GM12878 (cell line): ENCODE measurements at regions not wholly inside any gene's neighbourhood (a gene's known extent, or its start where the extent isn't known, plus 50 kb on each side); places are given as distances from the start of the nearest gene placed in this dataset.

Experiments
- ATAC-seq: fragments of 200-7000 bp; cut with Tn5 transposase; 3 replicates; pipeline ENCODE4 v1.9.1; 2020; ENCODE audit warnings: mild to moderate bottlenecking, moderate library complexity
- BruUV-seq: library from RNA; stranded (reverse); fragments of 400-500 nt; replicated peaks from 2 replicates; lab custom pipeline; 2021; lab: Mats Ljungman, UMichigan
- CTCF ChIA-PET: fragments of 300-600 bp; sonication (Branson Sonifier 250); formaldehyde crosslinking; extraction: SDS; loops from one replicate; lab custom pipeline; 2021; ENCODE audit warnings: inconsistent platforms; lab: Yijun Ruan, JAX
- POLR2A ChIA-PET: fragments of 350-600 bp; formaldehyde crosslinking; extraction: SDS; loops from one replicate; lab custom pipeline; 2021; ENCODE audit warnings: inconsistent platforms; lab: Charles Lee
- RAD21 ChIA-PET: fragments of 300-600 bp; sonication (Branson Sonifier 250); formaldehyde crosslinking; loops from one replicate; lab custom pipeline; 2023; ENCODE audit warnings: antibody characterized with exemption; ENCODE audit not compliant: unreplicated experiment; lab: Charles Lee
- SMC1A ChIA-PET: fragments of 300-600 bp; sonication (Branson Sonifier 250); formaldehyde crosslinking; loops from one replicate; lab custom pipeline; 2023; ENCODE audit not compliant: unreplicated experiment, uncharacterized antibody; lab: Charles Lee
- DNase-seq: peaks from one replicate; pipeline ENCODE4 v3.0.0-alpha.2; 2011; ENCODE audit warnings: low read depth, low spot score
- FAIRE-seq: peaks from 3 replicates; lab custom pipeline; 2011; peaks lifted over from hg19 to GRCh38; lab: Jason Lieb, UNC
- H2AFZ ChIP-seq: 2 replicates; pipeline ENCODE4 v1.6.0; 2011; ENCODE audit warnings: low read depth, low read length, control low read depth; ENCODE audit not compliant: control insufficient read depth
- H3K27ac ChIP-seq: 2 replicates; pipeline ENCODE4 v1.5.1; 2011; ENCODE audit warnings: control low read depth; ENCODE audit not compliant: control insufficient read depth, insufficient read depth
- H3K27me3 ChIP-seq, 2 experiments: replicated peaks in 1 of 2; 2 replicates each; pipeline versions ENCODE4 v1.6.0 to v1.6.1; 2011; ENCODE audit warnings: low read length in 1 of 2; ENCODE audit not compliant: control insufficient read depth in 2 of 2, insufficient read depth in 2 of 2
- H3K36me3 ChIP-seq, 2 experiments: 2 replicates each; pipeline ENCODE4 v1.5.1; 2011; ENCODE audit warnings: low read length in 1 of 2; ENCODE audit not compliant: control insufficient read depth in 2 of 2, insufficient read depth in 2 of 2
- H3K4me1 ChIP-seq: 2 replicates; pipeline ENCODE4 v1.6.1; 2011; ENCODE audit warnings: mild to moderate bottlenecking, low read length, moderate library complexity, mixed read lengths; ENCODE audit not compliant: control insufficient read depth, insufficient read depth
- H3K4me2 ChIP-seq: 2 replicates; pipeline ENCODE4 v1.6.0; 2011; ENCODE audit warnings: control low read depth; ENCODE audit not compliant: control insufficient read depth, insufficient read depth
- H3K4me3 ChIP-seq: fragments of 200-600 bp; sonication (generic); 2 replicates; pipeline ENCODE4 v1.5.1; 2016
- H3K79me2 ChIP-seq: 2 replicates; pipeline ENCODE4 v1.6.0; 2011; ENCODE audit warnings: low read length; ENCODE audit not compliant: control insufficient read depth, insufficient read depth
- H3K9ac ChIP-seq: 2 replicates; pipeline ENCODE4 v1.8.0; 2011; ENCODE audit warnings: low read length, control low read depth, mixed read lengths; ENCODE audit not compliant: control insufficient read depth, insufficient read depth
- H3K9me3 ChIP-seq: replicated peaks from 3 replicates; pipeline ENCODE4 v1.5.1; 2011; ENCODE audit warnings: mild to moderate bottlenecking, low read length; ENCODE audit not compliant: control insufficient read depth, insufficient read depth
- H4K20me1 ChIP-seq: 2 replicates; pipeline ENCODE4 v1.6.0; 2011; ENCODE audit not compliant: control insufficient read depth, insufficient read depth
- JUND ChIP-seq: IDR thresholded peaks from 2 replicates; pipeline ENCODE4 v1.6.1; 2012; ENCODE audit warnings: low read depth, mild to moderate bottlenecking, low read length, improper control_type of control experiment, moderate library complexity
- MYB ChIP-seq: fragments of 150-350 bp; IDR thresholded peaks from 2 replicates; pipeline ENCODE4 v1.6.1; 2014; ENCODE audit warnings: mild to moderate bottlenecking, low read depth, low read length, borderline replicate concordance
- MYC ChIP-seq: IDR thresholded peaks from 2 replicates; pipeline ENCODE4 v1.6.1; 2011; ENCODE audit warnings: mild to moderate bottlenecking, low read length, moderate library complexity, inconsistent platforms; ENCODE audit not compliant: insufficient read depth, insufficient replicate concordance, insufficient read length, severe bottlenecking
- NR2C1 ChIP-seq: fragments of 450-650 bp; IDR thresholded peaks from 2 replicates; pipeline ENCODE4 v1.6.1; 2017; ENCODE audit warnings: antibody characterized with exemption, mild to moderate bottlenecking, moderate library complexity
- NRF1 ChIP-seq: conservative IDR thresholded peaks from 2 replicates; pipeline ENCODE4 v1.6.1; 2011; ENCODE audit warnings: mild to moderate bottlenecking, low read depth, low read length, improper control_type of control experiment
- POLR2AphosphoS2 ChIP-seq: IDR thresholded peaks from 2 replicates; pipeline ENCODE4 v1.6.1; 2011; ENCODE audit warnings: low read depth, mild to moderate bottlenecking, low read length, improper control_type of control experiment, moderate library complexity
- SP1 ChIP-seq: IDR thresholded peaks from one replicate; pipeline ENCODE4 v1.6.1; 2011; ENCODE audit warnings: low read depth, low read length
- TARDBP ChIP-seq: IDR thresholded peaks from 2 replicates; pipeline ENCODE4 v1.6.1; 2016; ENCODE audit warnings: borderline replicate concordance
- TCF7 ChIP-seq: IDR thresholded peaks from 2 replicates; pipeline ENCODE4 v1.6.1; 2014; ENCODE audit warnings: antibody characterized with exemption, borderline replicate concordance
- YBX1 ChIP-seq: fragments of 450-650 bp; IDR thresholded peaks from 2 replicates; pipeline ENCODE4 v1.6.1; 2016; ENCODE audit warnings: antibody characterized with exemption
- ZNF217 ChIP-seq: fragments of 450-650 bp; IDR thresholded peaks from 2 replicates; pipeline ENCODE4 v1.6.1; 2017; ENCODE audit warnings: antibody characterized with exemption, mild to moderate bottlenecking
- ZNF384 ChIP-seq: IDR thresholded peaks from 2 replicates; pipeline ENCODE4 v1.6.1; 2012; ENCODE audit warnings: low read depth, mild to moderate bottlenecking, low read length, improper control_type of control experiment, borderline replicate concordance
- WGBS: methylation state at CpG from one replicate; pipeline ENCODE4 v1.1.6; 2016; ENCODE audit warnings: low lambda C conversion rate; ENCODE audit not compliant: insufficient replicate concordance, insufficient coverage; ENCODE audit errors: missing lambda C conversion rate; 5-methylcytosine and 5-hydroxymethylcytosine counted together
- in situ Hi-C: fragments of 300-500 bp; cut with MboI; formaldehyde crosslinking; loops from 9 replicates; pipeline ENCODE4 v1.14.3; 2018; ENCODE audit warnings: mixed read lengths
- intact Hi-C: fragments of 100-400 bp; cut with micrococcal nuclease; formaldehyde crosslinking; loops from one replicate; pipeline ENCODE4 v1.14.2; 2022; ENCODE audit not compliant: unreplicated experiment
- TF ChIP-seq, protein P1 (sequence below): IDR thresholded peaks from 2 replicates; pipeline ENCODE4 v1.6.1; 2011; ENCODE audit warnings: low read depth, low read length, improper control_type of control experiment, borderline replicate concordance
- TF ChIP-seq, protein P2 (sequence below): fragments of 450-650 bp; formaldehyde crosslinking; IDR thresholded peaks from 2 replicates; pipeline ENCODE4 v1.4.0; 2022; ENCODE audit warnings: mild to moderate bottlenecking, moderate library complexity
- TF ChIP-seq, protein P3 (sequence below): fragments of 450-650 bp; IDR thresholded peaks from 2 replicates; pipeline ENCODE4 v1.6.1; 2017; ENCODE audit warnings: antibody characterized with exemption, mild to moderate bottlenecking, moderate library complexity
- TF ChIP-seq, protein P4 (sequence below): fragments of 150-350 bp; IDR thresholded peaks from 2 replicates; pipeline ENCODE4 v1.6.1; 2014; ENCODE audit warnings: mild to moderate bottlenecking, low read depth, low read length

DNA sequence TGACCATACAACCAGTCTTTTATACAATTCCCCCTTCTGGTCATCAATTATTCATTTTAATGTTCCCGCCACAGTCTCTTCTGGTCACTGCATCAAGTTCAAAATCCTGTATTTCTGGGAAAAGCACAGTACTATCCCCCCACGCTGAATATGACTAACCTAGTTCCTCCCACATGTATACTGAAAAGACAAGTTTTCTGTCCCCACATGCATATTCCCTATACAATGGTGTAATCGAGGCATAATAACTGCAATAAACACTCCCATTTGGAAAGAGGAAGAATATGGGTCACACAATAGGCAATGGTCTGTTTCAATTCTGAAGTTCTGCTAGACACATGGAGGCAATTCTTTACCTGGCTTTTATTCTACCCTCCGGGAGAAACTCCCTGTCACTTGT is 344.9 kb downstream of the EFNA5 start:
- CTCF ChIA-PET, result interaction anchor here (1.3 to 1.7 kb wide), 2 partner anchors 12 to 33 kb away, joined by 6 read pairs; no protein-coding TSS in a partner anchor
- intact Hi-C loops, result no loop called here
- no peak for TF ChIP-seq MYC
- TF ChIP-seq, protein P1, sequence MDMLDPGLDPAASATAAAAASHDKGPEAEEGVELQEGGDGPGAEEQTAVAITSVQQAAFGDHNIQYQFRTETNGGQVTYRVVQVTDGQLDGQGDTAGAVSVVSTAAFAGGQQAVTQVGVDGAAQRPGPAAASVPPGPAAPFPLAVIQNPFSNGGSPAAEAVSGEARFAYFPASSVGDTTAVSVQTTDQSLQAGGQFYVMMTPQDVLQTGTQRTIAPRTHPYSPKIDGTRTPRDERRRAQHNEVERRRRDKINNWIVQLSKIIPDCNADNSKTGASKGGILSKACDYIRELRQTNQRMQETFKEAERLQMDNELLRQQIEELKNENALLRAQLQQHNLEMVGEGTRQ, result no peak
- TF ChIP-seq JUND, result no peak
- no peak for TF ChIP-seq ZNF384
- no peak for TF ChIP-seq TARDBP
- TF ChIP-seq YBX1, result no peak
- TF ChIP-seq, protein P2, sequence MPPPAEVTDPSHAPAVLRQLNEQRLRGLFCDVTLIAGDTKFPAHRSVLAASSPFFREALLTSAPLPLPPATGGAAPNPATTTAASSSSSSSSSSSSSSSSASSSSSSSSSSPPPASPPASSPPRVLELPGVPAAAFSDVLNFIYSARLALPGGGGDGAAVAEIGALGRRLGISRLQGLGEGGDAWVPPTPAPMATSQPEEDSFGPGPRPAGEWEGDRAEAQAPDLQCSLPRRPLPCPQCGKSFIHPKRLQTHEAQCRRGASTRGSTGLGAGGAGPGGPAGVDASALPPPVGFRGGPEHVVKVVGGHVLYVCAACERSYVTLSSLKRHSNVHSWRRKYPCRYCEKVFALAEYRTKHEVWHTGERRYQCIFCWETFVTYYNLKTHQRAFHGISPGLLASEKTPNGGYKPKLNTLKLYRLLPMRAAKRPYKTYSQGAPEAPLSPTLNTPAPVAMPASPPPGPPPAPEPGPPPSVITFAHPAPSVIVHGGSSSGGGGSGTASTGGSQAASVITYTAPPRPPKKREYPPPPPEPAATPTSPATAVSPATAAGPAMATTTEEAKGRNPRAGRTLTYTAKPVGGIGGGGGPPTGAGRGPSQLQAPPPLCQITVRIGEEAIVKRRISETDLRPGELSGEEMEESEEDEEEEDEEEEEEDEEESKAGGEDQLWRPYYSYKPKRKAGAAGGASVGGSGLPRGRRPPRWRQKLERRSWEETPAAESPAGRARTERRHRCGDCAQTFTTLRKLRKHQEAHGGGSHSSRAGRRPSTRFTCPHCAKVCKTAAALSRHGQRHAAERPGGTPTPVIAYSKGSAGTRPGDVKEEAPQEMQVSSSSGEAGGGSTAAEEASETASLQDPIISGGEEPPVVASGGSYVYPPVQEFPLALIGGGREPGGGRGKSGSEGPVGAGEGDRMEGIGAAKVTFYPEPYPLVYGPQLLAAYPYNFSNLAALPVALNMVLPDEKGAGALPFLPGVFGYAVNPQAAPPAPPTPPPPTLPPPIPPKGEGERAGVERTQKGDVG (CRISPR knock-in tag), result no peak
- no peak for TF ChIP-seq NRF1
- TF ChIP-seq, protein P3, sequence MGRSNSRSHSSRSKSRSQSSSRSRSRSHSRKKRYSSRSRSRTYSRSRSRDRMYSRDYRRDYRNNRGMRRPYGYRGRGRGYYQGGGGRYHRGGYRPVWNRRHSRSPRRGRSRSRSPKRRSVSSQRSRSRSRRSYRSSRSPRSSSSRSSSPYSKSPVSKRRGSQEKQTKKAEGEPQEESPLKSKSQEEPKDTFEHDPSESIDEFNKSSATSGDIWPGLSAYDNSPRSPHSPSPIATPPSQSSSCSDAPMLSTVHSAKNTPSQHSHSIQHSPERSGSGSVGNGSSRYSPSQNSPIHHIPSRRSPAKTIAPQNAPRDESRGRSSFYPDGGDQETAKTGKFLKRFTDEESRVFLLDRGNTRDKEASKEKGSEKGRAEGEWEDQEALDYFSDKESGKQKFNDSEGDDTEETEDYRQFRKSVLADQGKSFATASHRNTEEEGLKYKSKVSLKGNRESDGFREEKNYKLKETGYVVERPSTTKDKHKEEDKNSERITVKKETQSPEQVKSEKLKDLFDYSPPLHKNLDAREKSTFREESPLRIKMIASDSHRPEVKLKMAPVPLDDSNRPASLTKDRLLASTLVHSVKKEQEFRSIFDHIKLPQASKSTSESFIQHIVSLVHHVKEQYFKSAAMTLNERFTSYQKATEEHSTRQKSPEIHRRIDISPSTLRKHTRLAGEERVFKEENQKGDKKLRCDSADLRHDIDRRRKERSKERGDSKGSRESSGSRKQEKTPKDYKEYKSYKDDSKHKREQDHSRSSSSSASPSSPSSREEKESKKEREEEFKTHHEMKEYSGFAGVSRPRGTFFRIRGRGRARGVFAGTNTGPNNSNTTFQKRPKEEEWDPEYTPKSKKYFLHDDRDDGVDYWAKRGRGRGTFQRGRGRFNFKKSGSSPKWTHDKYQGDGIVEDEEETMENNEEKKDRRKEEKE, result no peak
- no peak for TF ChIP-seq ZNF217
- no peak for TF ChIP-seq NR2C1
- no peak for TF ChIP-seq POLR2AphosphoS2
- TF ChIP-seq SP1, result no peak
- TF ChIP-seq MYB, result no peak
- TF ChIP-seq, protein P4, sequence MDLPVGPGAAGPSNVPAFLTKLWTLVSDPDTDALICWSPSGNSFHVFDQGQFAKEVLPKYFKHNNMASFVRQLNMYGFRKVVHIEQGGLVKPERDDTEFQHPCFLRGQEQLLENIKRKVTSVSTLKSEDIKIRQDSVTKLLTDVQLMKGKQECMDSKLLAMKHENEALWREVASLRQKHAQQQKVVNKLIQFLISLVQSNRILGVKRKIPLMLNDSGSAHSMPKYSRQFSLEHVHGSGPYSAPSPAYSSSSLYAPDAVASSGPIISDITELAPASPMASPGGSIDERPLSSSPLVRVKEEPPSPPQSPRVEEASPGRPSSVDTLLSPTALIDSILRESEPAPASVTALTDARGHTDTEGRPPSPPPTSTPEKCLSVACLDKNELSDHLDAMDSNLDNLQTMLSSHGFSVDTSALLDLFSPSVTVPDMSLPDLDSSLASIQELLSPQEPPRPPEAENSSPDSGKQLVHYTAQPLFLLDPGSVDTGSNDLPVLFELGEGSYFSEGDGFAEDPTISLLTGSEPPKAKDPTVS, result no peak
- TF ChIP-seq TCF7, result no peak

More for the DNA sequence above, 344.9 kb downstream of the EFNA5 start:
- ATAC-seq (no peak), FAIRE-seq (no peak), DNase-seq (no peak)
- WGBS, result 17% methylated on average over 4 of the region's 4 CpGs
- ChIA-PET POLR2A (no interaction called here), SMC1A (interaction anchor here (1.1 to 1.5 kb wide), 2 partner anchors 8 to 9 kb away, joined by 4 to 7 read pairs; no protein-coding TSS in a partner anchor), RAD21 (no interaction called here)
- Histone ChIP-seq H4K20me1 (no peaks in the 10 kb centered on the region), H3K4me1 (no peaks in the 10 kb centered on the region), H3K9me3 (no peaks in the 10 kb centered on the region; the same call in 2 of the 3 replicates), H3K4me3 (no peak overlapping the region), H3K9ac (no peak overlapping the region), H3K27me3 (no peaks in the 10 kb centered on the region), H3K4me2 (no peak overlapping the region), H3K27ac (no peak overlapping the region), H2AFZ (no peak overlapping the region), H3K79me2 (no peaks in the 10 kb centered on the region), H3K36me3 (no peaks in the 10 kb centered on the region)
- BruUV-seq, result no TSS peak
- in situ Hi-C loops, result no loop called here
